CD4-positive, alpha-beta T cell treated with Interleukin-4 for 1 hour (primary cell): ENCODE measurements at regions not wholly inside any gene's neighbourhood (a gene's known extent, or its start where the extent isn't known, plus 50 kb on each side); places are given as distances from the start of the nearest gene placed in this dataset.
"Not testable (repeated sequence)": the region's sequence is repeated elsewhere in the genome, so short reads cannot be mapped to it uniquely, and the experiment has no call there.

Experiments
- DNase-seq, 2 donors: peaks; one replicate each; pipeline ENCODE4 v3.0.0-alpha.2; 2020 to 2022

- no peak for DNase-seq
These were observed 544.1 kb downstream of the XPNPEP1 start for GRCh38 chr10:109379186-109379585.

GRCh38 chr10:109374215-109374614, 549.1 kb downstream of the XPNPEP1 start:
- no peak for DNase-seq

- no peak for DNase-seq
These were observed 564.0 kb downstream of the XPNPEP1 start for GRCh38 chr10:109359316-109359715.

- no peak for DNase-seq
These were observed 565.0 kb downstream of the XPNPEP1 start for GRCh38 chr10:109358325-109358724.

GRCh38 chr10:109348324-109348723, 575.0 kb downstream of the XPNPEP1 start:
- no peak for DNase-seq

GRCh38 chr10:109343293-109343692, 580.0 kb downstream of the XPNPEP1 start:
- DNase-seq = no peak

- DNase-seq = no peak
These were observed 581.3 kb downstream of the XPNPEP1 start for GRCh38 chr10:109341986-109342385.

GRCh38 chr10:109328001-109328400, 595.3 kb downstream of the XPNPEP1 start:
- DNase-seq = no peak

GRCh38 chr10:109327266-109327665, 596.0 kb downstream of the XPNPEP1 start:
- no peak for DNase-seq

- no peak for DNase-seq
These were observed 598.6 kb downstream of the XPNPEP1 start for GRCh38 chr10:109324721-109325120.

GRCh38 chr10:109317746-109318366, 605.5 kb downstream of the XPNPEP1 start:
- DNase-seq = no peak

GRCh38 chr10:109314016-109314415, 609.3 kb downstream of the XPNPEP1 start:
- not testable (repeated sequence) for DNase-seq

- not testable (repeated sequence) for DNase-seq
These were observed 610.8 kb downstream of the XPNPEP1 start for GRCh38 chr10:109312555-109312954.

GRCh38 chr10:109308971-109309370, 614.3 kb downstream of the XPNPEP1 start:
- DNase-seq = no peak

GRCh38 chr10:109307102-109307501, 616.2 kb downstream of the XPNPEP1 start:
- DNase-seq = not testable (repeated sequence)

- no peak for DNase-seq
These were observed 616.6 kb downstream of the XPNPEP1 start for GRCh38 chr10:109306698-109307097.

GRCh38 chr10:109287858-109288257, 635.5 kb downstream of the XPNPEP1 start:
- DNase-seq = no peak

- DNase-seq = no peak
These were observed 640.8 kb downstream of the XPNPEP1 start for GRCh38 chr10:109282510-109282909.

GRCh38 chr10:109281347-109281746, 642.0 kb downstream of the XPNPEP1 start:
- DNase-seq = no peak

GRCh38 chr10:109280837-109281236, 642.5 kb downstream of the XPNPEP1 start:
- DNase-seq = no peak

GRCh38 chr10:109277456-109277855, 645.9 kb downstream of the XPNPEP1 start:
- DNase-seq = no peak

- no peak for DNase-seq
These were observed 647.4 kb downstream of the XPNPEP1 start for GRCh38 chr10:109275960-109276359.

- DNase-seq = no peak
These were observed 648.6 kb downstream of the XPNPEP1 start for GRCh38 chr10:109274681-109275080.

GRCh38 chr10:109270173-109270572, 653.1 kb downstream of the XPNPEP1 start:
- DNase-seq = no peak

GRCh38 chr10:109264004-109264403, 659.3 kb downstream of the XPNPEP1 start:
- DNase-seq = no peak
